DMS 273 treated with DMSO at 0.1 percent for 48 hours (cell line): ENCODE measurements at regions not wholly inside any gene's neighbourhood (a gene's known extent, or its start where the extent isn't known, plus 50 kb on each side); places are given as distances from the start of the nearest gene placed in this dataset.
"Not testable (repeated sequence)": the region's sequence is repeated elsewhere in the genome, so short reads cannot be mapped to it uniquely, and the experiment has no call there.

Experiments
- DNase-seq: peaks from one replicate; lab custom pipeline; 2025; lab: John Stamatoyannopoulos, UW

DNA sequence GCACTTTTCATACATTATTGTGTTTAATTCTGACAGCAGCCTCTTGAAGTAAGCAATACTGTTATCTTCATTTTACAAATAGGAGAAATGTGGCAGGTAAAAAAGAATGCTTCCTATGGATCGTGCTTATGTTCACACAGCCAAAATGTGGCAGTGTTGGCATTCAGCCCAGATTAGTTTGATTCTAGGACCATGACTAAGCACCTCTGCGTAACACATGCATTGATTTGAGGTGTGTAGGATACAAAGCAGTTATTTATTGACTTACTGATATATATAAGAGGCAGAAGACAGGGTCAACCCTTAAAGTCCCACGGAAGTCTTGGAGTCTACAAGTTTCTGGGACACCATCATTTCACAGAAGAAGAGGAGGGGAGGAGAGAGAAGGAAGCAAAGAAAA, 1144.4 kb upstream of the GOT2 start:
- DNase-seq = peak; percentile 28

DNA sequence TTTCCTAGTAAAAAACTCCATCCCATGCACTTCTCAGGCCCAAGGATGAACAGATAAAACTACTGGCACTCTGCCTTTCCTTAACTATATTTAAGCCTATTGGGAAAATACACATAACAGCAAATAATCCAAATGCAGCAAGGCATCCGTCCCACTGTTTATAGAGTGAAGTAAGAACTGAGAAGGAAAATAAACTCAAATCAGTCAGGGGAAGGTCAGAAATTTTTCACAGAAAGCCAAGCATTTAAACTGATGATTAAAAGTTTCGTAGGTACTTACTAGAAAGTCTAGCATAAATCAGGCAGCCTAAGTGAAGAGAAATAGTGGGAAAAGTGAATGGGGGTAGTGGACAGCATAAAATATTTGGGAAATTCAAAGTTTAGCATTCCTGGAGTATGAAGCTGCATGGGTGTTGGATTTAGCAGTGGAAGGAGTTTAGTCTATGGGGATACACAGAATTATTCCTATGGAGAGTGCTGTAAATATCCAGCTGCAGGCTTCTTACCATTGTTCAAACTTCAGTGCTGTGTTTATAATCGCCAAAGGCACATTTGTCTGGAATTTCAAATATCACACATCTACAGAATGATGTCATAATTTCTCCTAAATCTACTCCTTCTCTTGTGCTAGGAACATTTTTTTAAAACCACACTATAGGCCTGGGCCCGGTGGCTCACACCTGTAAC, 1131.0 kb upstream of the GOT2 start:
- DNase-seq = no peak

DNA sequence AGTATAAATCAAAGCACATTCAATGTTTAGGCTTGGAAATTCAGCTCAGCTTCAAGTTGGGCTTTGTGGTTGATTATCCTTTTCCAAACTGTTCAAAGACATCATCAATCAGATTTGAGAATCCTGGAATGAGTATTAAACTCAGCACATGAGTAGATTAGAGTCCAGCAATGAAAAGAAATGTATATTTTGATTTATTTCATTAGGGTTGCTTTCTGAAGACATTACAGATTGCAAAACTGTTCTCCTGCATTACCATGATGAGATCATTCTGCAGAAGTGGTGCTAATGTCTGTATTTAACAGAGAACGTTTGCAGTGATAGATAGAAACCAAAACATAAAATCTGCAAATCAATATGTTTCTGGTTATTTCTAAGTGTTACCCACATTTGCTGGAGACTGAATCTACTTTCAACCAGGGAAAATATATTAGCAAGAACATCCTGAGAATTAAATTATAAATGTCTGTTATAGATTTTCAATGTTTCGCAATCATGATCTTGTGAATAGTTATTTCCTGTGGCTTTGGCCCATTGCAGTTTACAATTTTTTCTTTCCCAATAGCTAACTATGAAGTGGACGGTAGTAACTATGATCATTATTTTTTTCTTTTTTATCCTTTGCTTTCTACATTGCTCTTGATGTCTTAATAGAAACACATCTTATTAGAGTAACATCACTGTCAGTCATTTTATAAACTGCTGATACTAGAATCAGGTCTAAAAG, 1125.7 kb upstream of the GOT2 start:
- no peak for DNase-seq

DNA sequence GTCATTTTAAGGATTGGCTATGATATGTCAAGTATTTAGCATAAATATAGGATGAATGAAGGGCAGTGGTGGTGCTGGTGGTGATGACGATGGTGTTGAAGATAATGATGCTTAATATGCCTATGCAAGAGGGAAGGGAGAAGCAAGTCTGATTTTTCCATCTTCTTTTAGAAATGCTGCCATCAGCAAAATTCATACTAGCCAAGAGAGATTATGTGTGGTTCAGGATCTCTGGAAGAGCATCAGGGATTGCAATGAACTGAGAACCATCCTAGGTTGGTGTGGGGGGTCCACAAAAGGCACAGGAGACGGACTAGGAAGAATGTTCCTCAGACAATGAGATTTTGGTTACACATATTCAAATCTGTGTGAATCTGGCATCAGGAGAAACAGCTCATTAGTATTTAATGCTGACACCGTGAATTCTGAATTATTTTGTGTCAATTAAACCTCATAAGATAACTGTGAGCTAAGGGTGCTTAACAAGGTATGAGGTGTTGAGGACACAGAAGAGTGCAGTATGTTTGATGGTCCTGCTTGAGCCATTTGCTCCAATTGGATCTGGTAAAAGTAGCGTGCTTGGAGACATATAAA, 1120.8 kb upstream of the GOT2 start:
- DNase-seq = no peak

DNA sequence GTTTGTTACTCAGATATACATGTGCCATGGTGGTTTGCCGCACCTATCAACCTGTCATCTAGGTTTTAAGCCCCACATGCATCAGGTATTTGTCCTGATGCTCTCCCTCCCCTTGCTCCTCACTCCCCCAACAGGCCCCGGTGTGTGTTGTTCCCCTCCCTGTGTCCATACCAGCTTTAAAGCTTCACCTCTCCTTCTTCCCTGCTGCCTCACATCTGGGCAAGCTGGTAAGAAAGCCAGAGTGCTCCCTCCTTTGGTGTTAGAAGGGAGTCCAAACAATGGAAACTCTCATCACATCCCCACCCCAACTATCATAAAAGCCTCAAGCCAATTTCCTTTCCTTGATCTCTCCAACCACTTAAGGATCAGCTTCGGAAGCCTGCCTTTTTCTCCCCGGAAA, 1115.6 kb upstream of the GOT2 start:
- no peak for DNase-seq

DNA sequence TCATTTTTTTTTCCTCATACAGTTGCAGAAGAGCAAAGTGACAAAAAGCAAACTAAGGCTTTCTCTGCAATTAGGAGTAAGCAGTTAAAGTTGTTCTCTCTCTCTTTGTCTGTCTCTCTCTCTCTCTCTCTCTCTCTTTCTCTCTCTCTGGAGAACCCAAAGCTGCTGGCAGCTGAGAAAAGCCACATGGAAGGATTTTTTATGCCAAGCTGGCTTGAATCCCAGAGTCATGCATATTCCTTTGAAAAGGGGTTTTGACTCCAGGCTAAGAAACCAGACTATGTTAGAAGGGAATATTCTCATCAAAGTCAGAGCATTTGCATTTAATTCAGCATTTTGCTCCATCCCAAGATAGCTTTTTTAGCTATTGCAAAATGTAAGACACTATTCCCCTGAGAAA, 1114.2 kb upstream of the GOT2 start:
- peak; percentile 25 for DNase-seq

DNA sequence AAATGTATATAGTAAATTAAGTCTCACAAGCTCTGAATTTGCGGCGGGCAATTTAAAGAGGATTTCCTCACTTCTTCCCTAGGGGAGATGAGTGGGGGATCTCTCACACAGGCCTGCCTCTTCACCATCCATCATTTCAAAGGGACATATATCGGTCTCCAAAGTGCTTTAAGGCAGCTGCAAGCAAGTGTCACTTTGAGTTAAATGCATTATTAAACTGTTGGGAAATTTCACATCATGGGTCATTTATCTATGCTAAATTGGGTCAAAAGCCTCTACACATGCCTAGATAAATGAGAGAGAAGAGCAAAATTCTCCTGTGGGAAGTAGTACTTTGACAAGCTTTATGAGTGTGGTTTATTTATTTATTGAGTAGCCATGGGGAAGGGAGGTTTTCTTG, 1106.1 kb upstream of the GOT2 start:
- no peak for DNase-seq

DNA sequence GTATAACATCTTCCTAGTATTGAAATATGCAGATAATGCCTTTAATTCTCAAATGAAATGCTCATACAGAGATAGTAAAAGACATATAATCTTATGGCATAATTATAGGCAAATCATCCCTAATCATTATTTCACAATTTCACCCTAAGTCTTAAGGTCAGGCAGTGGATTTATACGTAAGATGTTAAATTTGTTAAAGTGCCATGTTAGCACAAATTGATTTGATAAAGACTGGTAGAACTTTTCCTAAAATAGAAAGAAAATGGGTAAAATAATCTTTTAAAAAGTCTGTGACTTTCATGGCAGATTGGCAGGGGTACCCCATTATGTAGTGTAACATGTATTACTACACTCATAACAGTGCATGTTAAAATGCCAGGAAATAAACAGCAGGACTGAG, 1092.7 kb upstream of the GOT2 start:
- DNase-seq = no peak

DNA sequence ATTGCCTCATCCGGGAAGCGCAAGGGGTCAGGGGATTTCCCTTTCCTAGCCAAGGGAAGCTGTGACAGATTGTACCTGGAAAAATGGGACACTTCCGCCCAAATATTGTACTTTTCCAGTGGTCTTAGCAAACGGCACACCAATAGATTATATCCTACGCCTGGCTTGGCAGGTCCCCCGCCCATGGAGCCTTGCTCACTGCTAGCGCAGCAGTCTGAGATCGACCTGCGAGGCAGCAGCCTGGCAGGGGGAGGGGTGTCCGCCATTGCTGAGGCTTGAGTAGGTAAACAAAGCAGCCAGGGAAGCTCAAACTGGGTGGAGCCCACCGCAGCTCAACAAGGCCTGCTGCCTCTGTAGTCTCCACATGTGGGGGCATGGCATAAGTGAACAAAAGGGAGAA, 1075.4 kb upstream of the GOT2 start:
- not testable (repeated sequence) for DNase-seq

DNA sequence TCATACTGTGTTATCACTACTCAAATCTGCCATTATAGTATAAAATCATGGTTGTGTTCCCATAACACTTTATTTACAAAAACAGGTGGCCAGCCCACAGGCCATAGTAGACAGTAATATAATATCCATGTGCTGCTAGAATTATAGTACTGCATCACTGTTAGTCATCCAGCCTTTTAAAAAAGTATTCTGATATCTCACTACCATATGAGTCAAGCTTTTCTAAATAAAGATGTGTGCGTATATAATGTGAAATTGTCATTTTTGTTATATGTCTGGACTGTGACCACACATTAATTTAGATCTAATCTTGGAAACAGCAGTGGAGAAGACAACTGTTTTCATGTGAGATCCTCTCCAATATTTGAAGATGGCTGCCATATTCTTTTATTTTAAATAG, 1049.1 kb upstream of the GOT2 start:
- DNase-seq = no peak

DNA sequence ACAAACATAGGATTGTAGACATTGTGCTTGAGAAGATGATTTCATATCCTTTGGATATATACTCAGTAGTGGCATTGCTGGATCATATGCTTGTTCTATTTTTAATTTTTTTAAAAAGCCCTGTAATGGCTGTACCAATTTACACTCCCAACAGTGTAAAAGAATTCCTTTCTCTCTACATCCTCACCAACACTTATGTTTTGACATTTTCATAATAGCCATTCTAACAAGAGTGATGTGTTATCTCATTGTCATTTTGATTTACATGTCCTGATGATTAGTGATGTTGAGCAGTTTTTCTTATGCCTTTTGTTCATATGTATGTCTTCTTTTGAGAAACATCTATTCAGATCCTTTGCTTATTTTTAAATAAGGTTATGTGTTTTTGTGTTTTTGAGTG, 1039.2 kb upstream of the GOT2 start:
- no peak for DNase-seq

DNA sequence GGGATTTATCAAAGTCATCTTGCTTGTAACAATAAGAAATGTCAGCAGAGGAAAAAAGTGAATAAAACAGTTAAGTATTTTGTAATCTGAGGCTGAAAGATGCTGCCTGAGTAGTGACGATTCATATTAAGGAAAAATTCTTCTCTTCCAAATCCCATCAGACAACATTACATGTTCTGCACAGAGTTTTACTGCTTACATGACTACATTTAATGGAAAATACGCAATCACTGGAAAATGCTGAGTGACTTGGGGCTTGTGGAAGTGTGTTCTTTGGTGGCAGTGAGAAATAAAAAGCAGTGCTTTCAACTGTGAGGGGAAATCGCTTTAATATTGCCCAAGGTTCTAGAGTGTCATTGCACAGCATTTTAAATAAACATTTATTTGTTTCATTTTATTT, 1025.2 kb upstream of the GOT2 start:
- no peak for DNase-seq

DNA sequence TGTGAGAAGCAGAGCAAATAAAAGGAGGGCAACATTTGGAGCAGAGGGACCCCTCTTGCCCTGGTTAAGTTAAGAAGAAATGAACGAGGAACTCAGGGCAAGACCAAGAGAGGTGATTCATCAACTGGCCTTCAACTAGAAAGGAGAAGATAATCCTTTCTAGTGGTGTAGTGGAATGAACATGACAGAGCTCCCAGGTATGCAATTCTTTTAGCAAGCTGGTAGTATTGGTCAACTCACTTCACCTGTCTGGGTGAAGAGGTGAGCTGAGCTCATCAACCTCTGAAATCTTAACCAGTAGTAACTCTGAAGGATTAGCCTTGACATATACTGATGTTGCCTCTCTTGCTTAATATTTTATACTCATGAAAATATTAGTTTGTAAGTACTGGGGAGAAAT, 1024.7 kb upstream of the GOT2 start:
- DNase-seq = no peak

DNA sequence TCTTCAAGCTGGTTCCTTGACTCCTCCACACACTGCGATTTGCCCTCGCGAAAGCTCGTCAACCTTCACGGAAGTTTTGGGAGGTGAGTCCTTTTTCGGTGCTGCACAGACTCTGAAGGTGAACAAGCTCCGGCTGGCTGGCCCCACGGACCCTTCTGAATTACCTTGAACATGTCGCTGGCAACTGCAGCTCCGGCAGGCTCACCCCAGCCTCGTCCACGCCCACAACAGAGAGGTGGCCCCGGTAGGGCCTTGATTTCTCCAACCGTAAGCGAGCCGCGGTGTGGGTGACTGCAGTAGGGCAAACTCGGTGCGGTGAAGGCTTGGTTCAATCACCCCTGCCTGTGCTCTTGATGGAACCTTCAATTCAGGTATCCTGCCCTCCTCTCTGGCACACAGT, 1020.7 kb upstream of the GOT2 start:
- no peak for DNase-seq

DNA sequence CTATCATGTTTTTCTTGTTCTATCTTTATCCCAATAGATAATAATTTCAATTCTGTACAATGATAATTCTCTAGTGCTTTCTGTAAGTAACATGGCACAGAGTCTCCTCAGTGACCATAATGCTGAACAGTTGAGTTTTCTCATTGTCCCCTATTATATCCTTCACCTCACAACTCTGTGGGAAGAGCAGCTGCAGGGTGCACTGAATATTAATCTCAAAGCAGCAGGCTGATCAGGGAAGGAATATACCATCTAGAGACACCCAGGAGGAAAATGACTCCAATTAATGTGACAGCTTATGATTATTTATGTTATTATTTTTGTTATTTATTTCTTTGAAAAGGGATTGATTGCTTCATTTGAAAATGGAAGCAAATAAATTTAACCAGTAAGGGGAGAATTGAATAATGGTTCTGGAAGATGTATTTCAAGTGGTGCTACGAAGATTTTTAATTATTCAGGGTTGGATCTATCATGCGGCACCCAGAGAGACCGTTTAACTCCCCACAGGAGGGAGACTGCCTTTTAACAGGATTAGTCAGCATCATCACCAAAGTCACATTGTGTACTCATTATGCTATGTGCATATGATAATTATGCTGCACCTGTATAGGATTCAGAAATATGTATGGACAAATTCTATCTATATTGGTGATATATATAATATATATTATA, 1015.7 kb upstream of the GOT2 start:
- no peak for DNase-seq

DNA sequence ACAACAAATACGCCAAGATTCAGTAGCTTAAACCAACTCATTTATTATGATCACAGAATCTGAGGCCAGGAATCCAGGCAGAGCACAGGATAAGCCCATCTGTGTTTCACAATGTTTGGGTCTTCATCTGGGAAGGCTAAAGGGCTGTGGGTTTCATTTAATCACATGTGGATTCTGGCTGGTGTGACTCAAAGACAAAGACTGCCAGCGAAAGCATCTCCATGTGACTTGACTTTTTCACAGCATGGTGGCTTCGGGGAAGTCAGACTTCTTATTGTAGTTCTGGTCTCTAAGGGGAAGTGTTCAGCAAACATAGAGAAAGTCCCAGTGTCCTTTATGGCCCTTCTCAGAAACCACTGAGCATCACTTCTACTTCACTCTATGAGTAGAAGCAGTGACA, 1014.4 kb upstream of the GOT2 start:
- DNase-seq = no peak

DNA sequence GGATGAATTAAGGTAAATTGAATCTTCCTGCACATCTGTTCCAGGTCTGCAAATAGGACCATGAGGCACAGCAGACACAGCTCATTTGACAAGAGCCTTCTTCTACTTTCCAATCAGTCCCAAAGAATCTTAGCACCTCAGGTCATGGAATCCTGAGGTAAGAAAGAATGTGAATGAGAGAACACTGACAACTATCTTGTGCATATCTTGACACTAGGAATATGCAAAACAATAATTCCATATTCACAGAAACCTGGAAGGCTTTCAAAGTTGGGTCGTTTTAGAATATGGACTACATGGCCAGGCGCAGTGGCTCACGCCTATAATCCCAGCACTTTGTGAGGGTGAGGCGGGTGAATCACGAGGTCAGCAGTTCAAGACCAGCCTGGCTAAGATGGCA, 1009.4 kb upstream of the GOT2 start:
- no peak for DNase-seq

DNA sequence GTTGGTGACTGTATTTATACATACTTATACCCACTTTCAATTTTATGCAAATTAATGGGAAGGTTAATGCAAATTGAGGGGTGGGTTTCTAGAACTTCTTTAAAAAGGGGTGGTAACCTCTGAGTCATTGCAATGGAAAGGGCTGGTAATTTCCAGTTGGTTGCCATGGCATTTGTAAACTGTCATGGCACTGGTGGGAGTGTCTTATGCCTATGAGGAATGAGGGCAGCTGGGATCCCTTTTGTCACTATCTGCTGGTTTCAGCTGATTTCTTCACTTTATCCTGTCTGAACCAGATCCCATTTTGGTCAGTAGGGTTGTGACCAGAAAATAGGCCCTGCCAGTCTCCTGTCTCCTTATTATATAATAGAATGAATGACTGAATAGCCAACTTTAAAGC, 1006.7 kb upstream of the GOT2 start:
- no peak for DNase-seq

DNA sequence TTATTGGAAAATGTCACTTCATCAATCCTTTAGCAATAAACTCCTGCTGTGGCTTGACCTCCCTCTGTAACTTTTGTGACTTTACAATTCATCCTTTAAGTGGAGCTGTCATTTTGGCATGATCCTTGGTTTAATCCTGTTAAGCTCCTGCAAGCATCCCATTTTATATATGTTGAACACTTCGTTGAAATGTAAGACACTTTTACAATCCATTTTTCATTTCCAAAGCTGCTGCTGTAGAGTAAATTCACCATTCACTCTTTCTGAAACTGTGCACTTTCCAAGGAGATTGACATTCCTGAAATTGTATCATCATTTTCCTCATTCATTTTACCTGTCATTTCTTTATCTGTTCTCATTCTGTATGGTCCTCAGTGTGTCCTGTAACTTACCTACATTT, 1003.2 kb upstream of the GOT2 start:
- DNase-seq = no peak

DNA sequence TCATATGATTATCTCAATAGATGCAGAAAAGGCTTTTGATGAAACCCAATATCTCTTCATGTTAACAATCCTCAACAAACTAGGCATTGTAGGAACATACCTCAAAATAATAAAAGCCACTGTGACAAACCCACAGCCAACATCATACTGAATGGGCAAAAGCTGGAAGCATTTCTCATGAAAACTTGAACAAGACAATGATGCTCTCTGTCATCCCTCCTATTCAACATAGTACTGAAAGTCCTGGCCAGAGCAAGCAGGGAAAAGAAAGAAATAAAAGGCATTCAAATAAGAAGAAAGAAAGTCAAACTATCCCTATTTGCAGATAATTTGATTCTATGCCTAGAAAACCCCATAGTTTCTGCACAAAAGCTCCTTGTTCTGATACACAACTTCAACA, 999.2 kb upstream of the GOT2 start:
- DNase-seq = no peak

DNA sequence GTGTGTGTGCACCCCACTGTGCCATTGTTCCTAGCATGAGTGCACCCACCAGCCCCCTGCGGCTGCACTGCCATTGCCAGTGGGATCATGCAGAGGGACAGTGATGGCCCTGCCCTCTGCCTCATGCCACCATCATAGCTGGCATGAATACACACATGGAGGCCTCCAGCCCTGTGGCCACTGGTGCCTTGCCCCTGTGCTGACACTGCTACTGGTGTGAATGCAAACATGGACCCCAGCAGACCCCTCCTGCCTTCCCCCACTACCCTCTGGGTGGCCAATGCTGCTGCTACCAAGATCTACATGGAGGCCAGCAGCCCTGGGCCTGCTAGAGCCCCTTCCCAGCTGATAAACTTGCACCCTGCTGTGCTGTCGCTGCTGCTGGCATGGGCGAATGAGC, 995.5 kb upstream of the GOT2 start:
- DNase-seq = no peak

DNA sequence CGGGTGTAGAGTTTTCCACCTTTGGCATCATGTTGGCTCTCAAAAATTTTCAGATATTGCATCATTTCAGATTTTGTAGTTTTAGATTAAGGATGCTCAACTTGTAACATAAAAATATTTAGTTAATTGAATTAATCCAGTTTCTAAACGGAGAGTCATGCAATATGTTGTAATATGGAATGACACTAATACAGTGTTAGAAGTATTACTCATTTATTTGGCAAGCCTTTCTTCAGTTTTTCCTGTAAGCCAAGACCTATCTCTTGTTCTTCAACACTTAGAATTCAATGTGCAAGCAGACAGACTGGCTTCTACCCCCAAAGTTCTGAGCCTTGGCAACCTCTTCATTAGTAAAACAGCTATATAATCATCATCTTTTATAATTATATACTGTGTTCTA, 985.0 kb upstream of the GOT2 start:
- DNase-seq = no peak
